SK-N-SH (cell line): ENCODE measurements at regions not wholly inside any gene's neighbourhood (a gene's known extent, or its start where the extent isn't known, plus 50 kb on each side); places are given as distances from the start of the nearest gene placed in this dataset.

Experiments used
- FOSL2 ChIP-seq: IDR thresholded peaks from 2 replicates; pipeline ENCODE4 v1.4.0; 2012; ENCODE audit warnings: low read depth, mild to moderate bottlenecking, moderate library complexity, borderline replicate concordance
- FOXM1 ChIP-seq: IDR thresholded peaks from 2 replicates; pipeline ENCODE4 v1.4.0; 2012; ENCODE audit warnings: low read depth, mild to moderate bottlenecking
- REST ChIP-seq: IDR thresholded peaks from 2 replicates; pipeline ENCODE4 v1.6.1; 2012; ENCODE audit warnings: mild to moderate bottlenecking, low read depth, low read length, moderate library complexity
- TAF1 ChIP-seq: IDR thresholded peaks from 2 replicates; pipeline ENCODE4 v1.6.1; 2012; ENCODE audit warnings: low read depth, mild to moderate bottlenecking, low read length, moderate library complexity, borderline replicate concordance
- TF ChIP-seq, protein P1 (sequence below): fragments of 200-600 bp; sonication (generic); IDR thresholded peaks from 2 replicates; pipeline ENCODE4 v1.6.1; 2017; ENCODE audit warnings: antibody characterized with exemption, mild to moderate bottlenecking, moderate library complexity

- TF ChIP-seq, protein P1, sequence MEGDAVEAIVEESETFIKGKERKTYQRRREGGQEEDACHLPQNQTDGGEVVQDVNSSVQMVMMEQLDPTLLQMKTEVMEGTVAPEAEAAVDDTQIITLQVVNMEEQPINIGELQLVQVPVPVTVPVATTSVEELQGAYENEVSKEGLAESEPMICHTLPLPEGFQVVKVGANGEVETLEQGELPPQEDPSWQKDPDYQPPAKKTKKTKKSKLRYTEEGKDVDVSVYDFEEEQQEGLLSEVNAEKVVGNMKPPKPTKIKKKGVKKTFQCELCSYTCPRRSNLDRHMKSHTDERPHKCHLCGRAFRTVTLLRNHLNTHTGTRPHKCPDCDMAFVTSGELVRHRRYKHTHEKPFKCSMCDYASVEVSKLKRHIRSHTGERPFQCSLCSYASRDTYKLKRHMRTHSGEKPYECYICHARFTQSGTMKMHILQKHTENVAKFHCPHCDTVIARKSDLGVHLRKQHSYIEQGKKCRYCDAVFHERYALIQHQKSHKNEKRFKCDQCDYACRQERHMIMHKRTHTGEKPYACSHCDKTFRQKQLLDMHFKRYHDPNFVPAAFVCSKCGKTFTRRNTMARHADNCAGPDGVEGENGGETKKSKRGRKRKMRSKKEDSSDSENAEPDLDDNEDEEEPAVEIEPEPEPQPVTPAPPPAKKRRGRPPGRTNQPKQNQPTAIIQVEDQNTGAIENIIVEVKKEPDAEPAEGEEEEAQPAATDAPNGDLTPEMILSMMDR: no peak
- TF ChIP-seq FOXM1 (no peak), TAF1 (no peak), REST (no peak), FOSL2 (no peak)
These were observed 159.9 kb upstream of the FER start for GRCh38 chr5:108587821-108588220.
